CD4-positive, alpha-beta T cell (primary cell): ENCODE measurements at regions not wholly inside any gene's neighbourhood (a gene's known extent, or its start where the extent isn't known, plus 50 kb on each side); places are given as distances from the start of the nearest gene placed in this dataset.

Source experiments
- ATAC-seq: fragments of 200-7000 bp; cut with Tn5 transposase; one replicate; pipeline ENCODE4 v1.10.0; 2022; ENCODE audit warnings: mild to moderate bottlenecking; ENCODE audit not compliant: poor library complexity
- CTCF ChIA-PET: fragments of 350-600 bp; sonication (Branson Sonifier 250); formaldehyde crosslinking; loops from one replicate; lab custom pipeline; 2021; ENCODE audit warnings: antibody characterized with exemption, inconsistent platforms; lab: Charles Lee
- POLR2A ChIA-PET: fragments of 350-600 bp; sonication (Branson Sonifier 250); formaldehyde crosslinking; loops from one replicate; lab custom pipeline; 2021; ENCODE audit warnings: antibody characterized with exemption, inconsistent platforms; lab: Charles Lee
- DNase-seq, 14 experiments: peaks; one replicate each; pipeline ENCODE4 v3.0.0-alpha.2; 2013 to 2020; ENCODE audit warnings: mixed read lengths in 2 of 14
- H3K27ac ChIP-seq, 2 donors: one replicate each; pipeline versions ENCODE4 v1.5.1 to v1.7.0; 2013; ENCODE audit warnings: low read length in 2 of 2, low read depth in 1 of 2, mild to moderate bottlenecking in 1 of 2
- H3K27me3 ChIP-seq, 2 experiments: 1 replicate in 1 of 2; 2 replicates in 1 of 2; pipeline versions ENCODE4 v1.6.1 to v1.7.0; 2013; ENCODE audit warnings: low read length in 2 of 2, control low read depth in 1 of 2, mild to moderate bottlenecking in 1 of 2, moderate library complexity in 1 of 2; ENCODE audit not compliant: insufficient read depth in 2 of 2, control insufficient read depth in 1 of 2
- H3K36me3 ChIP-seq: one replicate; pipeline ENCODE4 v1.6.1; 2013; ENCODE audit warnings: low read length, control low read depth; ENCODE audit not compliant: insufficient read depth
- H3K4me1 ChIP-seq: one replicate; pipeline ENCODE4 v1.6.1; 2013; ENCODE audit warnings: low read length, control low read depth; ENCODE audit not compliant: insufficient read depth
- H3K4me3 ChIP-seq: one replicate; pipeline ENCODE4 v1.5.1; 2013; ENCODE audit warnings: mild to moderate bottlenecking, low read length, moderate library complexity
- H3K9me3 ChIP-seq, 2 experiments: 1 replicate in 1 of 2; 2 replicates in 1 of 2; pipeline versions ENCODE4 v1.6.1 to v1.7.0; 2013; ENCODE audit warnings: low read length in 2 of 2, mild to moderate bottlenecking in 2 of 2, control low read depth in 1 of 2, moderate library complexity in 1 of 2; ENCODE audit not compliant: control insufficient read depth in 1 of 2, insufficient read depth in 1 of 2
- H3K27ac Mint-ChIP-seq: one replicate; pipeline ENCODE4 v1.8.0; 2020; ENCODE audit warnings: mixed read lengths
- H3K27me3 Mint-ChIP-seq: one replicate; pipeline ENCODE4 v1.8.0; 2021; ENCODE audit warnings: mixed read lengths
- H3K36me3 Mint-ChIP-seq: one replicate; pipeline ENCODE4 v1.8.0; 2021; ENCODE audit warnings: low read depth, mixed read lengths
- H3K4me1 Mint-ChIP-seq: one replicate; pipeline ENCODE4 v1.8.0; 2021; ENCODE audit warnings: low read depth, mixed read lengths
- H3K4me3 Mint-ChIP-seq: one replicate; pipeline ENCODE4 v1.8.0; 2020; ENCODE audit warnings: mild to moderate bottlenecking, mixed read lengths
- H3K9me3 Mint-ChIP-seq: one replicate; pipeline ENCODE4 v1.8.0; 2020; ENCODE audit warnings: mixed read lengths
- intact Hi-C, 2 experiments: fragments of 100-400 bp; cut with DNase I in 1 of 2; cut with micrococcal nuclease in 1 of 2; formaldehyde crosslinking; loops; one replicate each; pipeline versions ENCODE4 v1.15.1 to v1.9.0; 2023 to 2025; cut with DNase I, micrococcal nuclease
- TF ChIP-seq, protein P1 (sequence below): fragments of 200-600 bp; IDR thresholded peaks from one replicate; pipeline ENCODE4 v1.8.0; 2022; ENCODE audit warnings: antibody characterized with exemption, mild to moderate bottlenecking

- DNase-seq, result no peak
- no peaks in the 10 kb centered on the region for H3K27me3 ChIP-seq
- no peak for ATAC-seq
- intact Hi-C loops, result no loop called here
- no peaks in the 10 kb centered on the region for H3K9me3 Mint-ChIP-seq
- H3K27me3 Mint-ChIP-seq, result peaks cover 18% of the 10 kb centered on the region
- peaks cover 0 to 30% of the 10 kb centered on the region in 2 experiments for H3K9me3 ChIP-seq
- H3K27ac ChIP-seq, result no peak overlapping the region
- TF ChIP-seq, protein P1, sequence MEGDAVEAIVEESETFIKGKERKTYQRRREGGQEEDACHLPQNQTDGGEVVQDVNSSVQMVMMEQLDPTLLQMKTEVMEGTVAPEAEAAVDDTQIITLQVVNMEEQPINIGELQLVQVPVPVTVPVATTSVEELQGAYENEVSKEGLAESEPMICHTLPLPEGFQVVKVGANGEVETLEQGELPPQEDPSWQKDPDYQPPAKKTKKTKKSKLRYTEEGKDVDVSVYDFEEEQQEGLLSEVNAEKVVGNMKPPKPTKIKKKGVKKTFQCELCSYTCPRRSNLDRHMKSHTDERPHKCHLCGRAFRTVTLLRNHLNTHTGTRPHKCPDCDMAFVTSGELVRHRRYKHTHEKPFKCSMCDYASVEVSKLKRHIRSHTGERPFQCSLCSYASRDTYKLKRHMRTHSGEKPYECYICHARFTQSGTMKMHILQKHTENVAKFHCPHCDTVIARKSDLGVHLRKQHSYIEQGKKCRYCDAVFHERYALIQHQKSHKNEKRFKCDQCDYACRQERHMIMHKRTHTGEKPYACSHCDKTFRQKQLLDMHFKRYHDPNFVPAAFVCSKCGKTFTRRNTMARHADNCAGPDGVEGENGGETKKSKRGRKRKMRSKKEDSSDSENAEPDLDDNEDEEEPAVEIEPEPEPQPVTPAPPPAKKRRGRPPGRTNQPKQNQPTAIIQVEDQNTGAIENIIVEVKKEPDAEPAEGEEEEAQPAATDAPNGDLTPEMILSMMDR, result no peak
- no peaks in the 10 kb centered on the region for H3K36me3 ChIP-seq
- H3K4me1 Mint-ChIP-seq, result no peaks in the 10 kb centered on the region
- no peaks in the 10 kb centered on the region for H3K4me1 ChIP-seq
- no peak overlapping the region for H3K4me3 Mint-ChIP-seq
- no peaks in the 10 kb centered on the region for H3K36me3 Mint-ChIP-seq
- ChIA-PET CTCF (no interaction called here), POLR2A (no interaction called here)
- no peak overlapping the region for H3K27ac Mint-ChIP-seq
- no peak overlapping the region for H3K4me3 ChIP-seq
These were observed 322.8 kb downstream of the GLRX3 start for GRCh38 chr10:130459011-130459410.

DNA sequence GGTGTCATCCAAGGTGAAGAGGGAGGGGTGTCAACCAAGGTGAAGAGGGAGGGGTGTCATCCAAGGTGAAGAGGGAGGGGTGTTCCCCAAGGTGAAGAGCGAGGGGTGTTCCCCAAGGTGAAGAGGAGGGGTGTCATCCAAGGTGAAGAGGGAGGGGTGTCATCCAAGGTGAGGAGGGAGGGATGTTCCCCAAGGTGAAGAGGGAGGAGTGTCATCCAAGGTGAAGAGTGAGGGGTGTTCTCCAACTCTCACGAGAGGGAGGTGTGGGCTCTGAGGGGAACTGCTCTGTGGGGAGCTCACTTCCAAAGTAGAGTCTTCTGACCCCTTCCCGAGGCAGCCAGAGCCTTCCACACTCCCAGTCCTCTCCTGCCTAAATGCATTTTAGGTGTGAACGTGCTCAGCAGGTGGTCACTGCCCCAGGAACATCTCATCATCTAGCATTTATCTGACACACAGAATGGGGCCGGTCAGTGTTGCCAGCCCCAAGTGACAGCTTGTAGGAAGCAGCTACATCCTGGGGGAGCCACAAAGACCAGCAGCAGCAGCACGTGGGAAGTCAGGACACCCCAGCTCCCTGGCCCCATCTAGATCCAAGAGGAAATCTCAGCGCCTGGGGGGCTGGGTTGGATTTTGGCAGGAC lies 323.8 kb downstream of the GLRX3 start:
- peaks cover 0 to 26% of the 10 kb centered on the region in 2 experiments for H3K9me3 ChIP-seq
- Mint-ChIP-seq H3K36me3 (no peaks in the 10 kb centered on the region), H3K27me3 (peaks cover 18% of the 10 kb centered on the region), H3K4me1 (no peaks in the 10 kb centered on the region), H3K4me3 (no peak overlapping the region), H3K9me3 (no peaks in the 10 kb centered on the region), H3K27ac (no peak overlapping the region)
- TF ChIP-seq, protein P1, result no peak
- no peak for DNase-seq
- H3K4me1 ChIP-seq, result no peaks in the 10 kb centered on the region
- H3K36me3 ChIP-seq, result no peaks in the 10 kb centered on the region
- no peaks in the 10 kb centered on the region for H3K27me3 ChIP-seq
- H3K4me3 ChIP-seq, result no peak overlapping the region
- no peak for ATAC-seq
- POLR2A ChIA-PET, result no interaction called here
- CTCF ChIA-PET, result no interaction called here
- intact Hi-C loops, result no loop called here
- no peak overlapping the region for H3K27ac ChIP-seq

- POLR2A ChIA-PET, result no interaction called here
- CTCF ChIA-PET, result no interaction called here
These were observed 325.4 kb downstream of the GLRX3 start for GRCh38 chr10:130461631-130462030.

More at GRCh38 chr10:130461631-130462030, 325.4 kb downstream of the GLRX3 start:
- Histone ChIP-seq H3K4me3 (no peak overlapping the region), H3K9me3 (peaks cover 0 to 24% of the 10 kb centered on the region in 2 experiments), H3K36me3 (no peaks in the 10 kb centered on the region), H3K27me3 (no peaks in the 10 kb centered on the region), H3K27ac (no peak overlapping the region), H3K4me1 (no peaks in the 10 kb centered on the region)
- no peaks in the 10 kb centered on the region for H3K4me1 Mint-ChIP-seq
- intact Hi-C loops, result no loop called here
- no peak overlapping the region for H3K27ac Mint-ChIP-seq
- no peak for ATAC-seq
- DNase-seq, result no peak
- no peaks in the 10 kb centered on the region for H3K36me3 Mint-ChIP-seq
- TF ChIP-seq, protein P1, result no peak
- H3K9me3 Mint-ChIP-seq, result no peaks in the 10 kb centered on the region
- no peak overlapping the region for H3K4me3 Mint-ChIP-seq
- H3K27me3 Mint-ChIP-seq, result peaks cover 4% of the 10 kb centered on the region
